Fibroblast of upper back skin (primary cell): ENCODE measurements at regions not wholly inside any gene's neighbourhood (a gene's known extent, or its start where the extent isn't known, plus 50 kb on each side); places are given as distances from the start of the nearest gene placed in this dataset.
"Not testable (repeated sequence)": the region's sequence is repeated elsewhere in the genome, so short reads cannot be mapped to it uniquely, and the experiment has no call there.

Experiments used
- DNase-seq: peaks from one replicate; pipeline ENCODE4 v3.0.0-alpha.2; 2013

- DNase-seq, result no peak
These were observed 158.3 kb downstream of the MTX2 start for GRCh38 chr2:176427549-176427948.

DNA sequence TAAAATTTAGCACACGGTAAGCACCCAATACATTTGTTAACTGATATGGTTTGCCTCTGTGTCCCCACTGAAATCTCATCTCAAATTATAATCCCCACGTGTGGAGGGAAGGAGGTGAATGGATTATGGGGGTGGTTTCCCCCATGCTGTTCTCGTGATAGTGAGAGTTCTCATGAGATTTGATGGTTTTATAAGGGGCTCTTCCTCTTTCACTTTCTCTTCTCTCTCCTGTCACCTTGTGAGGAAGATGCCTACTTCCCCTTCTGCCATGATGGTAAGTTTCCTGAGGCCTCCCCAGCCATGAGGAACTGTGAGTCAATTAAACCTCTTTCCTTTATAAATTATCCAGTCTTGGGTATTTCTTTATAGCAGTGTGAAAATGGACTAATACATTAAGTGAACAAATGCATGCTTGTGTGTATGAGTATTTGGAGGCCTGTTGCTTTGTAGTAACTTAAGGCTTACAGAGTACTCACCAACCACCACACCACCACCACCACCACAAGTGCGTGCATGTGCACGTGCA lies 159.8 kb downstream of the MTX2 start:
- DNase-seq, result not testable (repeated sequence)

GRCh38 chr2:176432434-176432833 lies 163.2 kb downstream of the MTX2 start:
- no peak for DNase-seq

DNA sequence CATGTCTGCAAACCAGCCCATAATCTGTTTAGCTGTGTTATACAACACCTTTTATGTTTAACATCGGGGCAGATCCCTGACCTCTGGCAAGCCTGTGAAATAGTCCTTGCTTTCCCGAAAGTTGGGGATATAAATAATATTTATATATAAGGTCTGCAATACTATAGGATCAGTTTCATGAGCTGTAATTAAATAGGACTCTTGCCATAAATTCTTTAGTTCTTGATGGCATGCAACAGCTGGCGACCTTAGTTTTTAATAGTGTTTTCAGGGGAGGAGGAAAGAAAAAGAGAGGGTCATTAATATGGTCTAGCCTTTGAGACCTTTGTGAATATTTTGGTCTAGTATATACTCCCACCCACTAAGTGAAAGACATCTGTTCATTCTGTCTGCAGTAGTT lies 166.5 kb downstream of the MTX2 start:
- no peak for DNase-seq

- peak; percentile 52 for DNase-seq
These were observed 174.7 kb downstream of the MTX2 start for GRCh38 chr2:176443946-176444345.

DNA sequence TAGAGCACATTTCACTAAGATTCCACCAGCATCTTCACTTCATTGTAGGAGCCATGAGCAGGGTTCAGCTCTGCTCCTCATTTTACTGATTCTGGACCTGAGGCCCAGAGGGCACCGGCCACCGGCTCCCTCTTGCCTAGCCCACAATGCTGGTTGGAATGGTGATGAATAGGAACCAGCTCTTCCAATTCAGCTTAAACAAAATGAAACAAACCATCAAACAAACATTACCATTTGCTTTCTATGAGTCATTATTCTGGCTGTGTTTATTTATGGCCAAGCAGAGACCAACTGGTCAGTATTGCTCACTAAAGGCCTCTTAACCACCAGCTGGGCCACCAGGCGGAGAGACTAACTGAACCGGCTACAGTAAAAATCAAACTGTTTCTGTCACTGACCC lies 176.7 kb downstream of the MTX2 start:
- peak; percentile 53 for DNase-seq

- DNase-seq, result no peak
These were observed 177.6 kb downstream of the MTX2 start for GRCh38 chr2:176446718-176447414.

- DNase-seq, result no peak
These were observed 178.4 kb downstream of the MTX2 start for GRCh38 chr2:176447616-176448015.

- peak; percentile 70 for DNase-seq
These were observed 180.6 kb downstream of the MTX2 start for GRCh38 chr2:176449852-176450251.

DNA sequence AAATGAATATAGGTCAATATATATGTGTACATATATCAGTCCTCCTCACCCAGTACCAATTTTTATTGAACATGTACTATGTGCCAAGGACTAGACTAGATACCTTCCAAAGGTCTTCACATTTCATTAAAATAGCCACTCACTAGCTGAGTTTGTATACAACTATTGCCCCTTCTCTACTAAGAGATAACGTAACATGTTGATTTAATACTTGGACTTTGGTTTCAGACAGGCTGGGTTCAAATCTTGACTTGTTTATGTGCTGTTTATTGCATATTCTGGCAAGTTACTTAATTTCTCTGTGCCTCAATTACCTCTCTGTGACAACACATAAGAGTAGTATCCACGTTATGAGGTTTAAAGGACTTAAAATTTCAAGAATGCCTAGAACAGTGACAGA lies 184.5 kb downstream of the MTX2 start:
- DNase-seq, result no peak

GRCh38 chr2:176454893-176455815 lies 185.9 kb downstream of the MTX2 start:
- peak; percentile 79 for DNase-seq

DNA sequence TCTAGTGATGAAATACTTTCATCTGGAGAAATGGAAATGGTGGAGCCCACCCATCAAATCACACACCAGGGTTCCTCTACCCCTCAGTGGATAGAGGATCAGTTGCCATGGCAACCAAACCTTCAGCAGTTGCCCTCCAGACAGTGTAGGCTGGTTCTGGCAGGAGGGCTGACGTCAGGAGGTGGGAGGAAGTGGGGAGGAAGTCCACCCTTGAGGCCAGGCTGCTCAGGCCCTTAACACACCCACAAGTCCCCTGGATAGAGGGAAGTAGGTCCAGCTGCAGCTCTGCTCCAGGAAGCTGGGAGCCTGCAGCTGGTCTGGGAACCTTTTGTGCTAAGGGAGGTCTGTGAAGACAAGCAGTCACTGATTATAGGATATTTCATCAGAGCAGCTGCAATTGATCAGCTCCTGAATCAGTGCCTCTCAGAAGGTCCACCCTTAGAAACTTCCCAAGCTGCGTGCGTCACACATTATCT lies 186.6 kb downstream of the MTX2 start:
- DNase-seq, result peak; percentile 96

DNA sequence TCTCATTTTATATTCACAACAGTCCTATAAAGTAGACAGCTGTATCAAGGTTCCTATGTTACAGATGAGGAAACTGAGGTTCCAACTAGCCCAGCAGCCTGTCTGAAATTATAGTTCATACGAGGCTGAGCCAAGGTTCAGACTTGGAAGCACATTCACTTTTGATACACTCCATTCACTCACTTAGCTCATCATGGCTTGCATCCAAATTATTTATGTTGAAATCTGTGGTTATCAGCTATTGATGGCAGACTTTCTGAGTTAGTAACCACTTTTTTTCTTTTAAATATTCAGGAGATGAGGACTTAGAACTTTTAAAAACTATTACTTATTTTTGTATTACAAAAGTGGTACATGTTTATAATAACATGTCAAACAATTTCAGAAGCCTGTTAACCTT lies 188.2 kb downstream of the MTX2 start:
- peak; percentile 75 for DNase-seq

DNA sequence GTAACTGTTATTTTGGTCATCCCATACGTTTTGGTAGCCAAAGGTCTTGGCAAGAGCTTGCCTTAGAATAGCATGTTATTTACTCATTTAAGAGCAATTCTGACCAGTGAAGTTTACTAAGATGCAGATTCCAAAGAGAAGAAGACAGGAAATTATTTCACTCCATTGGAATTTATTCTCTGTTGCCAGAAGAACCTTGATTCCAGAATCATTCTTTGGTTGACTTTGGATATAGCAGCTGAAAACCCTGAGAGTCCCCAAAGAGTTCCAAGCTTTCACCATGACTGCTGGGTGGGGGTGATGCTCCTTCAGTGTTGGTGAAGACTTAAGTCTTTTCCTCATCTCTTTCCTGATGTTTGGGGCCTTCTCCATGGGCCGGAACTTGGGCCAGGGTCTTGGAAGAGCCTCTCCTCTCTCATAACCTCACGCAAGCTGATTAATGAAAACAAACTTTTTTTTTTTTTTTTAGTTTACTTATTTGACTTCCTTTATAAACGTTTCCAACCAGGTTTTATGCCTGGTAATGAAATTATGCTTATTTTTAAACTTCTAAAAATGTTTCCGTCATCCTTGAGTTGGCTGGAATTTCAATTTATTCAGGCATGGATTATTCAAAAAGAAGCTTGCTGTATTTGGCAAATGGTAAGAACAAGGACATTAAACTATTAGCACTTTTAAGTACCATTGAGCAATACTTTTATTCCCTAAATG lies 192.0 kb downstream of the MTX2 start:
- peak; percentile 81 for DNase-seq

GRCh38 chr2:176461809-176462670 lies 192.8 kb downstream of the MTX2 start:
- DNase-seq, result peak; percentile 50

- no peak for DNase-seq
These were observed 194.3 kb downstream of the MTX2 start for GRCh38 chr2:176463546-176463945.

- no peak for DNase-seq
These were observed 195.8 kb downstream of the MTX2 start for GRCh38 chr2:176464886-176465564.

DNA sequence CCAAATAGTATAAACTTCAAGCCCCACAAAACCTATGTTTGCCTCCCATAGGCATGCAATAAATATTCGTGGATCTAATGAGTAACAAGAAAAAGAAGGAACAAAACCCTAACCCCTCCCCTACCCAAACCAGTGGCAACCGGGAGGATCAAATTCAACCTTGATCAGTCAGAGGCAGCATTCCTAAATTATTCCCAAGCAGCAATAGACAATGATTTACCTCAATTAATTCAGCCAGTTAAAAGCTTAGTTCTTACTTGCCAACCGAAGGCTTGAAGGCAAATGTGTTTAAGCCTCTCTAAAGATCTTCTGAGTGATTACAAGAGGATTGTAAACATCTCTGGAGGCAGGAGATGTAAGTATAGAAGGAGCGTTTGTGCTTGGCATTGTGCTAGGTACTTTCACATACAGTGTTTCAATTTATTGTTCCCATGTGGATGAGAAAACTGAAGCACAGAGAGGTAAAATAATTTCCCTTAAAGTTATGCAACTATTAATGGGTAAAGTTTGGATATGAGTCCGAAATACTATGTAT lies 197.7 kb downstream of the MTX2 start:
- no peak for DNase-seq

GRCh38 chr2:176467595-176467994 lies 198.4 kb downstream of the MTX2 start:
- no peak for DNase-seq

GRCh38 chr2:176468457-176469113 lies 199.3 kb downstream of the MTX2 start:
- no peak for DNase-seq

DNA sequence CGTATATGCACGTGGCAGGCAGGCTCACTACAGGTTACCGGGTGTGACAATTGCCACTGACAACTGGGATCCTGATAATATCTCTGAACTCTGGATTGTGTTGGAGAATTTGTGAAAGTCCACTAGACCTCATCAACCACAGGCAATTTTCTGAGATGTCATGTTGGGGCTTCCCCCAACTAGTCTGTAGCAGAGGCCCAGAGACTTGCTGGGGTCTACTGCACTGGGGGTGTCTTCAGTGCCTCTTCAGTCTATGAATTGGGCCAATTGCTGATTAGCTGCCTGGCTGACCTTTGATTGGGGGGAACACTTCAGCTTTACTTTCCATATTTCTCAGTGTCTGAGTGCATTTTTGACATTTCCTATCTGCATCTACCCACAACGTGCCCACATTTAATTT lies 201.5 kb downstream of the MTX2 start:
- DNase-seq, result no peak
